Fibroblast of peridontal ligament (primary cell): ENCODE measurements at regions not wholly inside any gene's neighbourhood (a gene's known extent, or its start where the extent isn't known, plus 50 kb on each side); places are given as distances from the start of the nearest gene placed in this dataset.

ENCODE experiments used
- DNase-seq: peaks from one replicate; pipeline ENCODE4 v3.0.0-alpha.2; 2010; ENCODE audit errors: extremely low read depth

GRCh38 chr2:41949091-41949882, 98.5 kb upstream of the PKDCC start:
- no peak for DNase-seq

DNA sequence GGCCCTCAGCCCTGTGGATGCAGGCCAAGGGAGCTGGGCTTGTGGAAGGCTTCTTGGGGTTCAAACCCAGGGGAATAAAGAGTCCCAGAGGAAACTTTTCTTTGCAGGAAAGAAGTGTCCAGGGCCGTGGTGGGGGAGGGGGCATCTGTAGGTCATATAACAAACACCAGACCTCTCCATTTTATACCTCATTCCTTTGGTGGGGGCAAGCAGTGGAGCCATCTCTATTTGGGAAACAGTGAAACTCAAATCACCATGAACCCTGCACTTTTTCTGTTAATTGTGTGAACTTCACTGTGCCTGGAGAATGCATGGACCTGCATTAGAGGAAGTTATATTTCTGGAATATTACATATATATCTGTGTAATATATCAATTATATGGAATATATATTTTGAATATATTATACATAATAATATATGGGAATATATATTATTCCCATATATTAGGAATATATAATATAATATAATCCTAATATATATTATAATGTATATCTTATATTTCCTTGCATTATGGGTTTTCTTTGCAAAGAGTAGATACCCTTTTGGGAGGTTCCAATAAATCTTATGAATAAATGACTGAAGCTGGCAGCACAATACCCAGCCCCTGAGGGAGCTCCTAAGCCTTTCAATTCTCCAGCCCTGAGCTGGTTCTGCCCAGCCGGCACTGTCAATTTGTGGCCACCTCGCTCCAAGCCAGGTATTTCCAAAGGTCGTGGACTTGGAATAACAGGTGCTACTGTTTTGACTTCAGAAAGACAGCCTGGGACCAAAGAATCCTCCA, 97.7 kb upstream of the PKDCC start:
- DNase-seq = no peak

DNA sequence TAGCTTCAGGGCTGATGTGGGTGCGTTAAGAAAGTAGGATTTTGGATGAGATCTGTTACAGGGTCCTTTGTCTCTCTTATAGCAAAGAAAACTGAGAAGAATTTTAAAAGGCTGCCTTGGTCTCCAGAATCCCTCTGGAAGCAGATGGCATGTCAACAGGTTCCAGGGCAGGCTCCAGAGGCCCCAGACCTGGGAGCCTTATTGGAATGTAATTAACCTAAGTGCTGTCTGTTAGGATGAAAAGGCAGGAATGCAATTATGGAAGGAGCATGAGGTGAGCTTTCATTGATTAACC, 97.2 kb upstream of the PKDCC start:
- DNase-seq = no peak

DNA sequence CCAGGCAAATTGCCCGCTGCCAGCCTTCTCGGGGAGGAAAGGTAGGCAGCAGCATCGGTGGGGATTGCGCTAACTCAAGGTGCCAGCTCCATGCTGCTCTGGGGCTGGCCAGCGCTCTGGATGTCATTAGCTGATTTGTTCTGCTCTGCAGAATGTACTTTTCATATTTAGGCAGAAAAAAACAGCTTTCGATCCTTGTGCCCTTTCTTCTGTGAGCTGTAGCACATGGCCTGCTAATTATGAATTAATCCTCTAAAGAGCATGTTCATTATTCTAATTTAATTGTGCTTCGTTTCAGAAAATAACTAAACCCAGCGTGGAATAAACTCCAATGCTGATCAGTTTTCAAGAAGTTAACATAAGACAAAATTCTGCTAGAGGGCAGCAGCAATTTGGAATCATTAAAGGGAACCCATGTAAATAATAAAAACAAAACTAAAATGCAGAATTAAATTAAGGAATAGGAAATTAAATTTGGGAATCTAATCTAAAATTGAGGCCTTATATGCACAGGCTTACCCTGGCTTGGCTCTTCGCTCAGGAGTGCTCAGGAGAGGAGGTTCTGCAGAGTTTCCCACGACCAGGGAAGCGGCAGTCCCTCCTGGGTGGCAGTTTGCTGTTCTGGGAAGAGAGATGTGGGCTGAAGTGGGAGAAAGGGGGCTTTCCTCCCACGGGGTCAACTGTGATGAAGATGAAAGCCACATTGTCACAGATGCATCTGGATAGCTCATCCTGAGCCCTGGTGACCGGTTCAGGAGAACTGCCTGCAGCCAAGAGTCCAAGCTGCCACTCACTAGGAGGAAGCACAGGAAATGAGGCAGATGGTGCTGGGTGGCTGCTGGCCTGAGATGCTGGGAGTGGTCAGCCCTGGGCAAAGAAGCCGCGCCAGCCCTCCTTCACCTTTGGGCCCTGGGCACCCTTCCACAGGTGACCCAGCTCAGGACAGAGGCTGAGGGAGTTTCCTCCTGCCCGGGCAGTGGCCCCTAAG, 93.2 kb upstream of the PKDCC start:
- DNase-seq = no peak

GRCh38 chr2:41955316-41956043, 92.3 kb upstream of the PKDCC start:
- no peak for DNase-seq

GRCh38 chr2:41957431-41957830, 90.4 kb upstream of the PKDCC start:
- DNase-seq = no peak

DNA sequence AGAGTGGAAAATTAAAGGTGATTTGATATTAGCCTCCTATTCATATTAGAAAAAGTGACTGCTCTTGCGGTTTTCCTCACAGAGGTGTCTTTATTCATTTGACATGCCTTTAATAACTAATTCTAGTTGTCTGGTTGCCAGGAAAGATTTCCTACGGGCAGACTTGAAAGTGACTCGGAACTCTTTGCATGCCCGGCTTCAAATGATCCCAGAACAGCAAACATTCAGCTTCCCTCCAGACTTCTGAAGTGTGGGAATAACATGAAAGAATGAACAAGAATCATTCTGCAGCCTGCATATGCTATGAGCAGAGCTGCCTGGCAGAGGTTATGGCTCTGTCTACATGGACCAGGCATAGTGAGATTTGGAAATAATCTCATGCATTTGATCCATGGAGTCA, 89.6 kb upstream of the PKDCC start:
- DNase-seq = no peak

DNA sequence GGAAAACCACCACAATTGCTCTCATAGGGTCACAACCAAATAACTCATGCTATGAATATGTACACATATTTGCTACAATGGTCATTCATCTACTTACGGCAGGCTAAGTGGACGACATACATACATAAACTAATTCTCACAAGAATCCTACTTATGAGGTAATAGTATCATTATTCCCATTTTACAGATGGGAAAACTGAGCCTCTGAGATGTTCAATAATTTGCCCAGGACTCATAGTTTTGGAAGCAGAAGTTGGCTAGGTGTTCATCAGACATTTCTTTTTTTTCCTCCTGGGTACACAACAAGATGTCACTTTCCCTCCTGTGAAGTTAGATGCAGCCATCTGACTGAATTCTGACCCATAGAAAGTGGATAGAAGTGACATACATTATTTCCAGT, 89.0 kb upstream of the PKDCC start:
- no peak for DNase-seq

- DNase-seq = no peak
Measured at GRCh38 chr2:41959760-41960159, 88.1 kb upstream of the PKDCC start.

- DNase-seq = no peak
Measured at GRCh38 chr2:41962922-41963622, 84.7 kb upstream of the PKDCC start.

DNA sequence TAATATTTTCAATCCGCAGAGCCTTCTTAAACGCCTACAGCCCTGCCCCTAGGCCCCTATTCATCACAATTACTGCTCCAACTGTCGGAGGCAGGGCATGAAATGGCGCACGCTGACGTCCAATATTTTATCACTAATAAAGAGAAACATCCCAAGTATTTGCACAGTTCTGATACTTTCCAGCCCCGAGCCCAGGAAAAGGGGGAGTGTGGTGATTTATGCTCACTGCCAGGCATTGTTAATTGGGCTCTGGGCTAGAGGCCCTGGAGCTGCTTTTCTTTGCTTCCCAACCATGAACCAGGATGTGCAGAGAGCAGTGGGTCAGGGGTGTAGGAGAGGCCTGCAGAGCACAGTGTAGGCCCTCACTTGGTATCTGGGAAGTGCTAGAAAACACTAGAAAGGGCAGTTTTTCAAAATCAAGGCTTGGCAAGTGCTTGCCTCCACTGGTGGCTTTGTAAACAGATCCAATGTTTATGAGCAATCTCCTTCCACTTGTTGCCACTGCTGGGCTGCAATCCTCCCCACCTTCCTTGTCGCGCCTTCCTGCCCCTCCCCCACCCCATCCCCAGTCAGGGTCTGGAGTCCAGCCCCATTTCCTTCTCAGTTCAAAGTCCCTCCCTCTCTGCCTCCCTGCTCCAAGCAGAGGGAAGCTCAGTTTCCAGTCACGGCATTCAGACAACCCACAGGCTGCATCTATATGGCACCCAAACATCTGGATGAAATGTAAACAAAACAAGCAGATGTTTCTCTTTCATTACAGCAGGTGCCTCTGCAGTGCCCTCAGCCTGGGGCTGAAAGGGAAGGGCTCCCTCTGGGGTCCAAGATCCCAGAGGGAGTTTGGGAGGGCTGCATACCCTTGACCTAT, 83.9 kb upstream of the PKDCC start:
- DNase-seq = no peak

GRCh38 chr2:41965173-41965908, 82.5 kb upstream of the PKDCC start:
- DNase-seq = no peak

- DNase-seq = peak; percentile 47
Measured at GRCh38 chr2:41965909-41966295, 81.9 kb upstream of the PKDCC start.

DNA sequence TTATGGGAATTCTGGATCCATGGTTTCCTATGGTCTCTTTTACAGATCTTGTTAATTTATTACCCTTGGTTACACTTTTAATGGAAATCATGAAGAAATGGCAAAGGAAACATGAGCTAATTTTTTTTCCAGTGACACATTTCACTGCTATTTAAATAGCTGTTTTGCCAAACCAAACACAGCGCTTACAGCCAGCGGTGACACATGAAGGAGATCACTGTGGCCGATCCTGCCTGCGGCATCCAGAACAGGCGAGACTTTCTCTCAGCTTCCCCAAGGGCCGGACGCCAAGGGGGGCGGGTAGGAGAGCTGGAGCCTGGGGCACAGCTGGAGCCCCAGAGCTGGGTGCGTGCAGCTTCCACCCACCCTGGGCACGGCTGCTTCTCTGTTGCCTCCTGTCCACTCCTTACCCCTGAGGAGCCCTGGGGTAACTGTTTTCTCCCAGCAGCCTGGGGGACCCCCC, 81.4 kb upstream of the PKDCC start:
- DNase-seq = peak; percentile 90

DNA sequence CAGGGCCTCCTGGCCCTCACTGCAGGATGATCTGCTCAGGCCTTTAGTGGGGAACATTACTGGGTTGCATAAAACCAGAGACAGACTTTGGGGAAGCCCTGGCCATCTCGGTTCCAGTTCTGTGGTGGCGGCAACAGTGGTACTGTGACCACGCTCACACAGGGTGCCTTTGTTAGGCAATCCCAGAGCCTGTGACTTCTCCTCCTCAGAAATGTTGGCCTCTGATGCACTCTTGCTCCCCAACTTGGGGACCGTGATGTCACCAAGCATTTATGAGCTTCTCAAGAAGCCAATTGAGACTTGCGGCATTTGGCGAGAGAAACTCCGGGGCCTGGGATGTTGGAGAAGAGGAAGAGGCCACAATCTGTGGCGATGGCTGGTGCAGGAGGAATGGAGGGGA, 80.9 kb upstream of the PKDCC start:
- no peak for DNase-seq

GRCh38 chr2:41967476-41968181, 80.2 kb upstream of the PKDCC start:
- no peak for DNase-seq

DNA sequence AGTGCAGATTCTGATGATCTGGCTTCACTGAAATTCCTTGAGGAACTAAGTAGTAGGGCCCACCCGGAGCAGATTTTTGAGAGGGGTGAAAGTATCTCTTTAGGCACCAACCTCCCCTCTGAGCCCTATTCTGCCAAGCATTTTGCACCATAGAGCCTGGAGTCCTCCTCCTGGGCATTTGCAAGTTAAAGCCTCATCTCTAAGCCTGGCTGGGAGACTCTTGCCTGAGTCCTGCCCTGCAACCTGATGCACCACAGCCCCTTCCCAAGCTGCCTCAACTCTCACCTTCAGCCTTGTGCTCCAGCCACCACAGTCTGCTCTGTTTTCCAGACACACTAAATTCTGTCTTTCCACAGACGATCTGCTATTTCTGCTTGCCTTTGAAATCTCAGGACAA, 79.6 kb upstream of the PKDCC start:
- no peak for DNase-seq

DNA sequence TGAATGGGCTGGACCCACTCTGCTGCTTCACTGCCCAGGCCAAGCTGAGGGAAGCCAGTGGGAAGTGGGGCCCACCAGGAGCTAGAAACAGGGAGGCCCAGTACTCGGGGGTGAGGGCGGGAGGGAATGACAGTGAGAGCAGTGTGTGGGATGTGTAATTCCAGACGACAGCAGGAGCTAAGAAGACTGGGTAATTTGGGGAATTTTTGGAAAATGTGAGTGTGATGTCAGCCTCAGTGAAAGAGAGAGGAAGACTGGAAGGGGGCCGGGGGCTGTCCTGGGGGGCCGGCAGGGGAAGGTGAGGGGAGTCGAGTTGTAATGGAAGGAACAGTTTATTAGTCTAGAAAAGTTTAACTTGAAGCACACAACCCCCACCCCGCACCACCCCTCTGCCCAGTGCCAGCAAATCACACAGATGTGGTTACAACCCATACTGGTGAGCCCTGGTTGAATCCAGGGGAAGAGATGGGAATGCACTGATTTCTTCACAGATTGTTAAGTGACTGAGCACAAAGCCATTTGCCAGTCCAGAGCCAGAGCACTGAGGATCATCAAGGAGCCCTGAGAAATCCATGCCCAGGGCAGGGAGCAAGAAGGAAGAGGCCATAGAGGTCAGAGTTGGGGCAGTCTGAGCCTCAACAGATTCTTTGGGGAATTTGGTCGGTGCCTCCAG, 76.7 kb upstream of the PKDCC start:
- peak; percentile 14 for DNase-seq
